HG02885 (cell line): ENCODE measurements at regions not wholly inside any gene's neighbourhood (a gene's known extent, or its start where the extent isn't known, plus 50 kb on each side); places are given as distances from the start of the nearest gene placed in this dataset.

Experiments
- ATAC-seq: cut with Tn5 transposase; IDR thresholded peaks from one replicate; pipeline ENCODE4 v1.9.1; 2021; ENCODE audit warnings: mild to moderate bottlenecking; ENCODE audit not compliant: unreplicated experiment, poor library complexity

DNA sequence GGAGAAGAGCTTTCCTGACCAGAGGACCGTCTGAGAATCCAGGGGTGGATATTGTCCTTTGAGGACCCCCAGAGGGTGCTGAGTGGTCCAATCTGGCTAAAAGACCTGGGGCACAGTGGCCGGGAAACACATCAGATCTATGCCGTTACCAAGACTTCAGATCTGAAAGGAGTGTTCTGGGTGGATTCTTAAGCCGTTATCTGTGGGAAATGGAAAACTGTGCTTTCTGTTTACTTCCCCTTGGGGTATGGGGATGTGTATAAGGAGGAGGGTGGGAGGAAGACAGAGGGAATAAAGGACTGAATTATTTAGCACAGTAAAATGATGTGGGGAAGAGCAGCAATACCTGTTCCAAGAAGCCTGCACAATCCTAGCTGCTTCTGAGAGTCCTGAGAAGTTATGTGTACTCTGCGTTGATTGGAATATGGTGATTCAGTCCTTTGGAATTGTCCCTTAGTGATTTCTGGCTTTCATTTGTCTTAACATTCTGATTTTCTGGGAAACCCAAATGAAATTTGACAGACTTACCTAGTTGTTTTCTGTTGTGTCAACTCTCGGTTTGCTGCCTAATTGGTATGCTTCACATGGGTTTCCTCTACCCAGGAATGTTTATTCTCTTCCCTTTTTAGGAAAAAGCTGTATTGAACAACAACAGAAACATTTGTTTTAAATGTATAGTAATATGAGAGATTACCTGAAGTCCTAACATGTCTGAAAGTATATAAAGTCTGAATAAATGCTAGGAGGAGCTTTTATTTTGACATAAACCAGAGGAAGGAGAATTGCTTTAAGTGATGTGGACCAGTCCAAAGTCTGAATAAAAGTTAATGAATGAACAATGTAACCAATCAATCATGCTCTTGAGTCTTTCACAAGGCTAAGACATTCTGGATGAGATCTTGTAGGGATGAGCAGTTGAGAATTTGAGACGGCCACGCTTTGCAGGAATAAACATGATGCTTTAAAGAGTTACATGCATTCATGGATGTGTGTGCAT lies 427.1 kb upstream of the C2CD4B start:
- no peak for ATAC-seq

DNA sequence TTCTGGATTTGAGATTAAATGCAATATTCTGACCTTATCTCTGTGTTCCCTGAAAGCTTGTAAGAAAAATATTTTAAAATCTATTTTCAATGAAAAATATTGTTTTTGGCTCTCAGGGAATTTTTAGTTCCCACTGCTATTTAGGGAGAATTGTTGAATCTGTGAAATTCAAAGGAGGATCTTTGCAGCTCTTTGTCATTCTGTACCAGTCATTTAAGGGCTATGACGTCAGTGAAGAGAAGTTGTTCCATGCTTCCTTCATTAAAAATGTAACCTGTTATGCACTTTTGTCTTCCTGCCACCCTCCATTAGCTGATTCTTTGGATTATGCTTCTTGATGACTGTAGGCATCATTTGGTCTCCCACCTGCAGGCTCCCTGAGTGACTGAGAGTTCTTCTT lies 427.8 kb upstream of the C2CD4B start:
- no peak for ATAC-seq

DNA sequence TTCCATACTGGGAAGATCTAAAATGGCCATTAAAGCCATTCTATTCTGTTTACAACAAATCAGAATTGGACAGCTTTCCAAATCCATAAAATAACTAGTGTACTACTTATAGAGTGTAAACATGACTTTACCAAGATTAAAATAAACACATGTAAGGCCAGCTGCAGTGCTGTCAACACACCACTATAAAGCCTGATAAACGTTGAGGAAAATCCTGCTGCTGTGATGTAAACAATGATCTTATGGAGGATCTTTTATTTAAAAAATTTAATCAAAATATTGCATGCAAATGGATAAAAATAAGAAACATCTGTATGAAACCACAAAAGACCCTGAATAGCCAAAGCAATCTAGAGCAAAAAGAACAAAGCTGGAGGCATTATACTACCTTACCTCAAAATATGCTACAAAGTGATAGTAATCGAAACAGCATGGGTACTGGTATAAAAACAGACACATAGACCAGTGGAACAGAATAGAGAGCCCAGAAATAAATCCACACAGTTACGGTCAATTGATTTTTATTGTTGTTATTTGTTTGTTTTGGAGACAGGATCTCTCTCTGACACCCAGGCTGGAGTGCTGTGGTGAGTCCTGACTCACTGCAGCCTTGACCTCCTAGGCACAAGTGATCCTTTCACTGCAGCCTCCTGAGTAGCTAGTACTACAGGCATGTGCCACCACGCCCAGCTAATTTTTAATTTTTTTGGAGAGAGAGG lies 428.8 kb upstream of the C2CD4B start:
- ATAC-seq: no peak

DNA sequence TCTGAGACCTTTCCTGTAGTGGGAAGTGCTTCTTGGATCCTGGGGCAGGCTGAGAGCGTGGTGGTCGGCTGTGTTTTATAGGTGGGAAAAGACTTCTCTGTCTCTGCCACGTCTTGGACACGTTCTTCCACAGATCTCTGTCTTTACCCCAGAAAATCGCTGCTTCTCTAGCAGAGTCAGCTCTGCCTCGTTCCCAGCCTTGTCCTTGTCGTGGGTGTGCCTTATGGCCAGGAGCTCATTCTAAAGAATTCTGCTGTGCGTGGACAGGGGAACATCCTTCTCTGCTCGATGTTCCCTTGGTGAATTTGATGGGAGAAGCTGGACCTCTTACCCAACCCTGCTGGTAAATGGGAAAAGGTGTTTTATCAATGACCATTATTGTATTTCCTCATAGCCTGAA lies 433.1 kb upstream of the C2CD4B start:
- ATAC-seq: no peak

DNA sequence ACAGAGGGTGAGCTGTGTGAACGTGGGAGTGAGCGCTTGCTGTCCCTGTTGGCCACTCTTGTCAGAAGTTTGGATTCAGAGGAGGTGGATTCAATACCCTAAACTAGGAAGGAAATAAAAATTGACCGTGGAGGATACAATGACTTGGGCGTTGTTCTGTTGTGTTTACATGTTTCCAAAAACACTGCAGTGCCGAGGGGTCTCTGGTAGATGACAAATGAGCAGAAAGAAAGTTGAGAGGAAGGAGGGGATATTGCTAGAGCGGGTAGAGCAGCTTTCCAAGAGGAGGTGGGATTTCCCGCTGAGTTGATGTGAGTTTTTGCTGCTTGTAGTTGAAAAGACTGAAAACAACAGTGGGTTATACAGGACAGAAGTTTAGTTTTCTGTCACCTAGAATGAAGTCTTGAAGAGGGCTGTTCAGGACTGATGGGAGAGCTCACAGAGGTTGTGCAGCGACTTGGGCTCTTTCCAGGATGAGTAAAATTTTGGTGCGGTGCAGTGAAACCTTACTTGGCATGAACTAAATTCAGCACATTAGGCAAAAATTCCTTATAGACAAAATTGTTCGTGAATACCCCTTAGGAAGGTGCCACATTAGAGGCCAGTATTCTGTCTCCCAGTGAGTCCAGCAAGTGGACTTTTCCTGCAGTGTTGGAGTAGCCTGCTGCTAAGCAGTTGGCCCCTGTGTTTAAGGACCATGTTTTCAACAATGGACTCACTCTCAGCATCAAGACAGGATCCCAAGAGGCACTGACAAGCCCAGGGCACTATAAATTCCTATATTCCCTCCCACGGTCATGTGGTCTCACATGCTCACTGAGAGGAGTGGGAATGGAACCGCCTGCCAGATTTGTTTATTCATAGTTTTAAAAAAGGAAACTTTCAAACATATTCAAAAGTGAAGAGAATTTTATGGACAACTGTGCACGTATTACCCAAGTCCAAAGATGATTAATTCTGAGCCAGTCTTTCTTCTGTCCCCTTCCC lies 435.0 kb upstream of the C2CD4B start:
- ATAC-seq: no peak

DNA sequence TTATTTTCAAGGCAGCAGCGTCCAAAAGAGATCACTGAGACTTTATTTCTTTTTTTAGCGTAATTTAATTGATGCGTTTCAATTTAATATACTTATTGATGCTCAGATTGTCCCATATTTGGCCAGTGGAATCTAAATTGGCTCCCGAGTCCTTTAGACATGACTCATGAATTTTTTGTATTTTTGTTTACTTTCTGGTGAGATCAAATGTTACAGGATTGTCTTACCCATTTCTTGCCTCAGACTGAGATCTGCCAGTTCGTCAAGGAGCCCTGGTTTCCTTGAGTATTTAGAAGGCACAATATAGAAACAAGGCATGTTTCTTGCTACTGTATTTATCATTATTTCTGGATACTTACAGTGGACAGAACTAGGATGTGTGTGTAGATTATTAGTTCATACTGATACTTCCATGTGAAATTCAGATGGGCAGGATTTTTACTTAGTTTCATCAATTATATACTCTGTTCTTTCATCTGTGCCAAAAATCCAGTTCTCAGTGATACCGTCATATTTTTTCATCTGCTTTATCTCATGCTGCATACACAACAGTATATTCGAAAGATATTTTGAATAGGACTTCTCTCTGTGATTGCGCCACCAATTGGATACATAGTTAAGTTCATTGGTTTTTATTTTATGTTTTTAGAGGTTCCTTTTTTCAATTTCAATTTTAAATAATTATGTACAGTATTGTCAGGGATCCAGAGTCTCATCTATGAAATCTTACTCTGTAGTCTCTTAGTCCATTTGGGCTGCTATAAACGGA lies 436.9 kb upstream of the C2CD4B start:
- no peak for ATAC-seq

DNA sequence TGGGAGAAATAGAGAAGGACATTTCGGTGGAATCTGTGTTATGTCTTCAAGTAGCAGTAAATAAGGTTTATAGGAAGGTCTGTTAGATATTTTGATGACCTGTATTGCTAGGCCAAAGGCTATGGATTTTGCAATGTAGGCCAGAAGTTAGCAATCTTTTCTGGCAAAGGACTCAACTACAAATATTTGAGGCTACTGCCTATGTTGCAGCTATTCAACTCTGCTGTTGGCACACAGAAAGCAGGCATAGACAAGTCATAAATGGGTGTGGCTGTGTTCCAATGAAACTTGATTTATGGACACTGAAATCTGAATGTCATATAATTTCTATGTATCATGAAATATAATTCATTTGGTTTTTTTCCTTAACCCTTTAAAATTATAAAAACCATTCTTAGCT lies 438.7 kb upstream of the C2CD4B start:
- ATAC-seq: no peak

DNA sequence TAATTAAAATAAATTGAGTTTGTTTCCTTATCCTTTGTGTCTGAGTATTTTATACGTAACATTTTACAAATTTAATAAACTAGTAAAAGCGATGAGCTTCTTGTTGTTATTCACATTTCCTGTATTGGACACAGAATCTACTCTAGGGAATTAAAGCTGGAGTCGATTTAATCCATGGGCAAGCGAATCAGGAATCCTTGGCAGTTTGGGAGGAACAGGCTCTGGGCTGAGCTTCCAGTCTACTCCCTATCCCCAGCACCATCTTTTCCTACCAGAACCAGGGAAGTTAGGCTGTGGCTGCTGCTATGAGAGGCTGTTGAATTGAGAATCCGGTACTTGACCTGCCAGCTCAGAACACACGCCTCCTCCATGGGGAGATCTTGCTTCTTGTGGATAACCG lies 437.3 kb upstream of the TPM1 start:
- no peak for ATAC-seq

DNA sequence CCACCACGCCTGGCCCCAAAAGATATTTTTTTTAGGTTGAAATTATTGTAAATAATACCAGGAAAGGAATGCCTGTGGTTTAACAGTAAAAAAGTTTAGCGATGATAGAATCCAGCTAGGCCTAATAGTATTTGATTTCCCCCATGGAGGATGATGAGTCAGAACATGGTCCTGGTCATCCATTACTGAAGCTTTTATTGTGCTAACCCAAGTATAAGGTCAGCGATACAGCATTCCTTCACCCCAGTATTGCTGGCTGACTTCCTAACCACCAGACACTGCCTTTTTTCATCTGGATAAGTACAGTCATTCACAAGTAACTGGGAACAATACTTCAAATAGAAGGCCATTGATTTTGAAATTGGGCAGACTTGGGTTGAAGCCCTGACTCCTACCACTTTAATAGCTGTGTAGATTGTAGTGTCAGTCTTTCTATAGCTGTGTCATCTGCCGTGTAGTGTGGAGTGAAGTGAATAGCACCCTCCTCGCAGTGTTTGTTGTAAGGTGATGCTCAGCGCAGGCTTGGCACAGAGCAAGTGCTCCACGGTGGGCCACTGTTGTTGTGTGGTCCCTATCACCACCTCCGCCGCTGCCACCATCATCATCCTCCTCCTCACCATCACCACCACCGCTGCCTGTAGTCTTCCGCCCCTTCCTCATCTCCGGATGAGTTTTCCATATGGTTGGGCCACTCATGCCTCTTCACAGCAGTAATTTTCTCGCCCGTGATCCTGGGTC lies 436.0 kb upstream of the TPM1 start:
- no peak for ATAC-seq

DNA sequence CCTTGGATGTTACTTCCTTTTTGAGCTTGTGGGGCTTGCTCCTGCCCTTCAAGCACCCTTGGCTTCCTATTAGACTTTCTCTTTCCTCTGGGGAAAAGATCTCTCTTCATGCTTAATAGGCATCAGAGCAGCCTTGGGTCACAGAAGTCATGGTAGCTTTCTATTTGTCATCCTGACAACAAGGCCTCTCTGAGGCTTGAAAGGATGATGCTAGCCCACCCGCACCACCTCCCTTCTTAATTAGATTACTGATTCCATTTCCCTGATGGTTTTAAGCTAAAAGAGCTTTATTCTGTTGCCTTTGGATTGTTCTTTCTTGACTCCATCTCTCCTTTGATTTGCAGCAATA lies 435.5 kb upstream of the TPM1 start:
- ATAC-seq: no peak

DNA sequence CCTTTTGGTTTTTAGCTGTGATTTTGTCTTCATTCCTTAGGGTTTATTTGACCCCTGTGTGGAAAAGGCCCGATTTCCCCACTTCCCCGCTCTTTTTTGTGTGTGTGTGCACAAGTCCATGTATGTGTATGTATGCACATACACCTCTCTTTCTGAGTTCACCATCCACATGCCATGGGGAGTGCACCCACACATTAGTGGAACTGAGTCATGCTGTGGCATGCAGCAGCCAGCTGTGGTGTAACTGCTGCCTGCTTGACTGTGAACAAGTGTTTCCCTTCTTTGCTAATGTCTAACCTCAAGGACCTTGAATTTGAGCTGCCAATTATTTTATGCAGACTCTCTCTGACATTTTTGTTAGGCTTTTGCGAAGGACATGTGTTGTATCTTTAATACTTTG lies 434.9 kb upstream of the TPM1 start:
- no peak for ATAC-seq

DNA sequence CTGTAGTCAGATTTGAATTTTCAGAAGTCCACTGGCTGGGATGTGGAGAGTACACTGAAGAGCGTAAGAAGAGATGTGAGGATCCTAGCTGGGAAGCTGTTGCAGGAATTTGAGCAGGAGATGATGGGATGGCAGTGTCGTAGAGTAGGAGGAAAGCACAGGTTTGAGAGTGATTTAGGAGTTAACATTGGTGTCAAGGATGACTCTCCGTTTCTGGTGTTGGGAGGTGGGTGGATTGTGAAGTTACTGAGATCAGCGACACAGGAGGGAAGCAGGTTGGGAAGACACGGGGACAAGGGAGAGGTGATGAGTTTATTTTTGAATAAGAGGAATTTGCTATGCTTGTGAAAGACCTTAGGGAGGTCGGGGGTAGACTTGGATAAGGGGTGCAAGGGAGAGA lies 434.2 kb upstream of the TPM1 start:
- ATAC-seq: no peak

DNA sequence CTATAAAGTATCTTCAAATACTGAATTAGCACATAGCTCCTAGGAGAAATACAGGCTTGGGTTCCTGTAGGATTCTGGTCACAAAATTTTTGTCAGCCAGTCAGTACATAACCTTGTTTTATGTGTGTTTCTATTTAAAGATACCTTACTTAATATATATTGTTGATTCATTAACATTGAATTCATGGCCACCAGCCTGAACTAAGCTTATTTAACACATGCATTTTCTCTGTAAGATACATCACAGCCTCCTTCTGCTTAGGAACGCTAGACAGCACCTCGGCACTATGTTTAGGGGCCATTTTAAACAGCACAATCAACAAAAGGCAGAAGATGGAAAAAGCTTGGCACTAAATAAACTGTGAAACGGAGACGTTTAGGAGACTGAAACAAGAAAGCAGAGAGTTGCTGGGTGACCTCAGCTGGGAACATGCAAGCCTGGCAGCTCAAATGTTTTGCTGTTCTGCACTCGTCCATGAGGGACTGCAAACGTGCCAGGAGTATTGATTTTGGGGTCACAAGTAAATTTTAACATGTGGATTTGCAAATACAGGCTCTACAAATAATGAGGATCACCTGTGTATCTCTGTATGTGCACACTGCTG lies 432.2 kb upstream of the TPM1 start:
- ATAC-seq: no peak

DNA sequence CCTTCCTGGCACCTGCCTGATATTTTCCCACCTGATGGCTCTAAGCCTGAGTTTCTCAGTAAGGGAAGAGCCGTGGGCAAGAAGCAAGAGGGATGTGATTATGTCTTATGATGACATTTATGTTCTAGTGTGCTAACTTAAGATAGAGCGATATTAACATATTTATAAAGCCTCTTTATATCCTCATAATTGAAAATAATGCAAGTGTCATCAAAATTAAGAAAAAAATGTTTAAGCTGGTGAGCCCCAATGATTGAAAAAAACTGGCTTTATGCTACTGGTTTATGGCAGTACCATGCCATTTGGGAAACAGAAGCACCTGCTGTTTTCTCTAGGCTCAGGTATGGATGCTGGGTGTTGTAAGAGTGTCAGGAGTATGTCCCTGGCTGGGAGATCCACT lies 431.5 kb upstream of the TPM1 start:
- ATAC-seq: no peak

DNA sequence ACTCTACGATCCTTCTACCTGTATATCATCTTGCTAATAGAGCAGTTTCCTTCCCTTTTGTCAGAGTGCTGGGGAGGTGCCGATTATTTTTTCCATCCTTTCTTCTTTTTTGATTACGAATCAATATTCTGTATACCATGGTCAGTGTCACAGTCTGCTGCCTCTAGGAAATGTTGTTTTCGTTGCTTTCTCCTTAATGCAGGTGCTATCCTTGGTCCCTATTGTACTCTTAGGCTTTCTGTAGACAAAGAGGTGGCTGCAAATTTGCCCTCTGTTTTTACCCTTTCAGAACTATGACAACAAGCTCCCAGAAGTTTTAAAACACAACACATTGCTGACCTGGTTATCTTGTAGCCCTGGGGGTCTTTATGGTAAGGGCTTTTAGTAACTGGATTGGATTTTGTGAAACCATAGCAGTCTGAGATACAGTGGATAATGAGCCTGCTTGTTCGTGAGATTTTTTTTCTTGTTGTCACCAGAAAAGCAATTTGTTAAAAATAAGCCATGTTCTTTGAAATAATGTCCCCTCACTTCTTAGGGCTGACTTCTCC lies 430.3 kb upstream of the TPM1 start:
- no peak for ATAC-seq

DNA sequence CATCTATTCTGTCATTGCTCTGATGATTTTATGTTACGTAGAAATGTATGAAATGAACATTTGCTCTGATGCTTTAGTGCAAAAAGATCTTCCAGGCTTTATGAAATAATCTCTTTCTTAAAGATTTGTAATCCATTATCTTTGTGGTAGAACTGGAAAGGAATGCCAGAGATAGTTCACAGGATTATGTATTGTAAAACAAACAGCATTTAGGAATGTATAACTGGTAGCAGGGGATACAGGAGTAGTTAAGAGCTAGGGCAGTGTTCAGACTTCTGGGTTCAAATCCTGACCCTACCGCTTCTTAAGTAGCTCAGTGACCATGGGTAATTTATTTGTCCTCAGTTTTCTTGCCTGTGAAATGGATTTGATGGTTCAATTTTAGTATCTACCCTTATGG lies 429.8 kb upstream of the TPM1 start:
- ATAC-seq: no peak

DNA sequence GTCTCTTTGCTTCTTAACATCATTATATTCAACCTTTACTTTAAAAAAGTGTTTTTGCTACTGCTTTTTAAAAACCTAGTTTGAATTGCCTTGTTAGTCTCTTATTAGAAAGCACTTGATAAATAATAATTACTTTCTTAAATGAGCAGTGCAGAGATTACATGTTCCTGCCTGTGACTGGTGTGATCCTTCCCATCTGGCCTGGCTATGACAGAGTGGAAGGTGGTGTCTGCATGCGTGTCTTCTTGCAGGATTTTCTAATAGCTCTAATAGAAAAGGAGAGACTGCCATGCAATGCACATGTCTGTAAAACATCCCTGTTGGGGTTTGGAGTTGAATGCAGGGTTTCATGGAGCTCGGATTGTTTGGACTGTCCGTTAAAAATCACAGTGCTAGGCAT lies 425.8 kb upstream of the TPM1 start:
- no peak for ATAC-seq

DNA sequence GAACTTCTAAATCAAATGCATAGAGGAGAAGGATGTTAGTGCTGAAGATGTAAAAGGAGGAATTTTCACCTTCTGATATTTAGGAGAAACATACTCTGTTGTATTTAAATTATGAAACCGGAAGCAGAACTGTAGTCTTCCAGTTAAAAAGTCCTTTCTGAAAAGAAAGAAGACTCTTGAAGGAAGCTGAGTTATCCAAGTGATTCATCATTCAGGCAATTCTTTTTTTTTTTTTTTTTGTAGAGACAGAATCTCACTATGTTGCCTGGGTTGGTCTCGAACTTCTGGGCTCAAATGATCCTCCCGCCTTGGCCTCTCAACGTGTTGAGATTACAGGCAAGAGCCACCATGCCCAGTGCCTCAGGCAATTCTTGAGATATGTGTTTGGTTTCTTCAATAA lies 424.8 kb upstream of the TPM1 start:
- no peak for ATAC-seq

DNA sequence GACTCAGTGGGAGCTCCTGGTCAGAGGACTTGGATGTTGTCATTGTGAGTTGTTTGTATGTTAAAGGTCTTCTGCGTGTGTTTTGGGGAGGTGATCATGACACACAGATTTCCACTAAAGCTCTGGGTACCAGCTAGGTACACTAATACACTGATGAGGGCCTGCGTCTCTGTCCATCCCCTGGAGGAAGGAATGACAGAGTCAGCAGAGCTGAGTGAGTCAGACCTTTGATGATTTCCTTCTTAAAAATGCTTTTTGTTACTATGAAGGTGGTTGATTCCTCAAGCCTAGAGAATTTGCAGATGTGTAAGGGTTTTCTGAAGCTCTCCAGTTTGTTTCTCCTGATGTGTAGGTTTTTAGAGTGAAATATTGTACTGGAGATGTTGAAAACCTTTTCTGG lies 424.1 kb upstream of the TPM1 start:
- ATAC-seq: no peak
